ENCODE measurements at regions not wholly inside any gene's neighbourhood (a gene's known extent, or its start where the extent isn't known, plus 50 kb on each side); places are given as distances from the start of the nearest gene placed in this dataset.

GRCh38 chr1:87560601-87561360 lies 232.1 kb downstream of the LMO4 start:
- TF ChIP-seq POLR2AphosphoS5 (IDR thresholded peaks at IDR 0.05) (no peak), CTCF (IDR thresholded peaks at IDR 0.05) (no peak), POLR2A (IDR thresholded peaks at IDR 0.05) (no peak), EP300 (IDR thresholded peaks at IDR 0.05) (no peak)
